ENCODE measurements at regions not wholly inside any gene's neighbourhood (a gene's known extent, or its start where the extent isn't known, plus 50 kb on each side); places are given as distances from the start of the nearest gene placed in this dataset.

- TF ChIP-seq CTCF (IDR thresholded peaks at IDR 0.05 in 4 of 5, conservative IDR thresholded peaks at IDR 0.05 in 1 of 5) = no peak
- no peak for TF ChIP-seq POLR2A (IDR thresholded peaks at IDR 0.05)
Measured at GRCh38 chr20:1790386-1790785, 104.8 kb upstream of the SIRPA start.

Data from gastrocnemius medialis (tissue), 4 donors.